ENCODE measurements at regions not wholly inside any gene's neighbourhood (a gene's known extent, or its start where the extent isn't known, plus 50 kb on each side); places are given as distances from the start of the nearest gene placed in this dataset.

DNA sequence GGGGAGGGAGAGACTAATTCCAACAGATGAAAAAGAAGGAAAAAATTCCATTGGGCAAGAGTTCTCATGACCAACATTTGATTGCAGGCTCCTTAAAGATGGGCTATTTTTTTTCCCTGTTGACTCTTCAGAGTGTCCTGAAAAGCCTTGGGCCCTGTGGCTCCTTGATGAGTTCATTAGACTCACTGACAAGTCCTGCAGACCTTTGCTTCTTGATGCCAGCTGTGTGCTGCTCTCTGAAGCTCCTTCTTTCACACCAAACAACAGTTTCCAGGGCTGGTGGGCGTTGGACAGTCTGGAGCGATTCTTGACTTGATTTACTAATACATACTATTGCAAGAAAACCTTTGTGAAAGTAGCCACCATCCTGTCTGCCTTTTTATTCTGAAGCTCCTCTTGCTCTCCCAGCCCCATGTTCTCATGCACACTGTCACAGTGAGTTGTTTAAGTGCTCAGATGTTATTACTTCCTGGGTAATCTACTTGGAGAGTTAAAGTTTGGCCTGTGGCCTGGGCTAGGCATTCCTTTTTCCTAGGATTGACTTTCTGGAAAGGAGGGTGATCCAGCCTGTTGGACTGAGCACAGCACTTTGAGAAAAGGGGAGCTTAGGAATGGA lies 250.3 kb downstream of the PTEN start:
- DNase-seq (ENCODE audit: low read depth in 1 of 2, low spot score in 2 of 2), result no peak
- H2AK5ac ChIP-seq (ENCODE audit: low read depth, low read length), result no peak overlapping the region
- no peak overlapping the region for H2BK12ac ChIP-seq (ENCODE audit: low read depth, low read length)
- no peak overlapping the region for H2BK15ac ChIP-seq (ENCODE audit: low read length)
- no peaks in the 10 kb centered on the region for H3K79me2 ChIP-seq (ENCODE audit: control insufficient read depth in 1 of 2, insufficient read depth in 2 of 2, low read length in 2 of 2)
- no peaks in the 10 kb centered on the region for H3K9me3 ChIP-seq (ENCODE audit: insufficient read depth in 2 of 2, low read depth in 1 of 2, low read length in 1 of 2)
- no peaks in the 10 kb centered on the region for H3K27me3 ChIP-seq (replicated peaks in 1 of 4; ENCODE audit: control insufficient read depth in 3 of 4, extremely low read depth in 1 of 4, insufficient read depth in 3 of 4, low read length in 3 of 4)
- 0 out of 2 replicates have a peak overlapping the region, but pooled peaks have one; percentile 71 for H2AFZ ChIP-seq (ENCODE audit: low read length)
- no peak overlapping the region for H3K18ac ChIP-seq (ENCODE audit: extremely low read depth, low read length)
- FAIRE-seq, result no peak
- H2BK120ac ChIP-seq (replicated peaks; ENCODE audit: low read depth, low read length), result no peak overlapping the region
- ChIA-PET CTCF (ENCODE audit: partially characterized antibody) (interaction anchor here (0.7 to 2.4 kb wide), 24 partner anchors 9 to 278 kb away, joined by 3 to 11 read pairs (median 4); no protein-coding TSS in a partner anchor), POLR2A (ENCODE audit: partially characterized antibody) (interaction anchor here (1.2 kb wide), 1 partner anchor 248 kb away, joined by 3 read pairs; no protein-coding TSS in a partner anchor)
- H3K14ac ChIP-seq (ENCODE audit: insufficient read length), result no peak overlapping the region
- H3K9ac ChIP-seq (replicated peaks in 1 of 4; ENCODE audit: extremely low read depth in 1 of 4, low read depth in 3 of 4, low read length in 3 of 4), result no peak overlapping the region
- no peaks in the 10 kb centered on the region for H4K20me1 ChIP-seq (replicated peaks in 1 of 2; ENCODE audit: control insufficient read depth in 1 of 2, insufficient read depth in 2 of 2, low read length in 2 of 2)
- H3K27ac ChIP-seq (ENCODE audit: low read depth, low read length), result no peak overlapping the region
- no peak overlapping the region for H2BK20ac ChIP-seq (ENCODE audit: low read length)
- H3K4me1 ChIP-seq (replicated peaks in 1 of 4; ENCODE audit: control insufficient read depth in 3 of 4, insufficient read depth in 4 of 4, low read length in 3 of 4), result no peaks in the 10 kb centered on the region; a peak in 1 of 7 replicates
- H4K91ac ChIP-seq (replicated peaks; ENCODE audit: insufficient read length, low read length), result no peak overlapping the region
- H3K4me2 ChIP-seq (ENCODE audit: insufficient read depth in 1 of 2, low read depth in 2 of 2, low read length in 2 of 2), result no peak overlapping the region
- H3K23me2 ChIP-seq (ENCODE audit: low read depth, low read length), result no peaks in the 10 kb centered on the region
- H3K4me3 ChIP-seq (ENCODE audit: extremely low read depth in 1 of 4, insufficient read depth in 2 of 4, low read depth in 3 of 4, low read length in 4 of 4), result no peak overlapping the region
- H3K79me1 ChIP-seq (ENCODE audit: low read depth, low read length), result no peaks in the 10 kb centered on the region
- H4K8ac ChIP-seq (ENCODE audit: extremely low read depth, insufficient read depth, low read length), result no peak overlapping the region
- no peak overlapping the region for H3K23ac ChIP-seq (ENCODE audit: insufficient read length)
- H4K5ac ChIP-seq (ENCODE audit: insufficient read length, low read depth, low read length), result no peak overlapping the region
- TF ChIP-seq TBP (IDR thresholded peaks at IDR 0.05; ENCODE audit: low read depth, low read length), result no peak
- no peaks in the 10 kb centered on the region for H3K36me3 ChIP-seq (ENCODE audit: control insufficient read depth in 2 of 4, insufficient read depth in 4 of 4, low read length in 3 of 4)
- WGBS, 2 experiments (ENCODE audit: extremely low coverage in 1 of 2, insufficient coverage in 1 of 2, insufficient read length in 1 of 2, insufficient replicate concordance in 2 of 2, low coverage in 1 of 2, low lambda C conversion rate in 2 of 2, missing lambda C conversion rate in 1 of 2), result 97% methylated on average over 2 of the region's 2 CpGs; no CpG with 5 or more reads in 1 of the 2 experiments
- no peak overlapping the region for H3K56ac ChIP-seq (replicated peaks; ENCODE audit: insufficient read length, low read depth, low read length)
- H3K4ac ChIP-seq (replicated peaks; ENCODE audit: insufficient read length, low read depth, low read length), result no peak overlapping the region
- H2BK5ac ChIP-seq (ENCODE audit: low read depth, low read length), result no peak overlapping the region

All from H1 (cell line).